ENCODE measurements at regions not wholly inside any gene's neighbourhood (a gene's known extent, or its start where the extent isn't known, plus 50 kb on each side); places are given as distances from the start of the nearest gene placed in this dataset.

GRCh38 chr6:22433745-22434144 lies 135.6 kb upstream of the HDGFL1 start:
- TF ChIP-seq CTCF (IDR thresholded peaks at IDR 0.05): no peak
- no peak for TF ChIP-seq POLR2A (IDR thresholded peaks at IDR 0.05)
- no peak for TF ChIP-seq EP300 (IDR thresholded peaks at IDR 0.05)
